DMS114 treated with DMSO at 0.1 percent for 48 hours (cell line): ENCODE measurements at regions not wholly inside any gene's neighbourhood (a gene's known extent, or its start where the extent isn't known, plus 50 kb on each side); places are given as distances from the start of the nearest gene placed in this dataset.

Experiments used
- DNase-seq: peaks from one replicate; lab custom pipeline; 2025; ENCODE audit not compliant: unreplicated experiment; lab: John Stamatoyannopoulos, UW

GRCh38 chr3:99240700-99241099 is 339.2 kb upstream of the DCBLD2 start:
- DNase-seq = no peak

- DNase-seq = no peak
Measured at GRCh38 chr3:99236576-99236975, 335.1 kb upstream of the DCBLD2 start.

GRCh38 chr3:99232696-99233095 is 331.2 kb upstream of the DCBLD2 start:
- DNase-seq = no peak

GRCh38 chr3:99218468-99218867 is 317.0 kb upstream of the DCBLD2 start:
- DNase-seq = no peak

GRCh38 chr3:99212969-99213368 is 311.5 kb upstream of the DCBLD2 start:
- no peak for DNase-seq

- no peak for DNase-seq
Measured at GRCh38 chr3:99211309-99211708, 309.8 kb upstream of the DCBLD2 start.

GRCh38 chr3:99199021-99199420 is 297.5 kb upstream of the DCBLD2 start:
- no peak for DNase-seq

GRCh38 chr3:99191186-99191585 is 289.7 kb upstream of the DCBLD2 start:
- no peak for DNase-seq

GRCh38 chr3:99188936-99189335 is 287.4 kb upstream of the DCBLD2 start:
- no peak for DNase-seq

- no peak for DNase-seq
Measured at GRCh38 chr3:99186016-99186415, 284.5 kb upstream of the DCBLD2 start.

GRCh38 chr3:99176169-99176964 is 274.9 kb upstream of the DCBLD2 start:
- no peak for DNase-seq

GRCh38 chr3:99175276-99175812 is 273.8 kb upstream of the DCBLD2 start:
- no peak for DNase-seq

- DNase-seq = peak; percentile 25
Measured at GRCh38 chr3:99172736-99173657, 271.5 kb upstream of the DCBLD2 start.

GRCh38 chr3:99171800-99172199 is 270.3 kb upstream of the DCBLD2 start:
- no peak for DNase-seq

GRCh38 chr3:99170867-99171517 is 269.5 kb upstream of the DCBLD2 start:
- DNase-seq = no peak

- no peak for DNase-seq
Measured at GRCh38 chr3:99167071-99167470, 265.6 kb upstream of the DCBLD2 start.

- no peak for DNase-seq
Measured at GRCh38 chr3:99163314-99163713, 261.8 kb upstream of the DCBLD2 start.

GRCh38 chr3:99159220-99159762 is 257.8 kb upstream of the DCBLD2 start:
- DNase-seq = no peak

- DNase-seq = no peak
Measured at GRCh38 chr3:99145031-99145430, 243.5 kb upstream of the DCBLD2 start.

GRCh38 chr3:99143493-99143892 is 242.0 kb upstream of the DCBLD2 start:
- DNase-seq = no peak

GRCh38 chr3:99134986-99135385 is 233.5 kb upstream of the DCBLD2 start:
- no peak for DNase-seq
